Natural killer cell (primary cell): ENCODE measurements at regions not wholly inside any gene's neighbourhood (a gene's known extent, or its start where the extent isn't known, plus 50 kb on each side); places are given as distances from the start of the nearest gene placed in this dataset.

ENCODE experiments used
- ATAC-seq, 3 donors: fragments of 150-1000 bp in 2 of 3; fragments of 200-7000 bp in 1 of 3; cut with Tn5 transposase; 1 replicate in 1 of 3; 2 replicates in 2 of 3; pipeline ENCODE4 v1.10.0; 2021; ENCODE audit warnings: mild to moderate bottlenecking in 2 of 3, moderate library complexity in 2 of 3
- DNase-seq, 2 donors: peaks; one replicate each; pipeline versions ENCODE4 v3.0.0 to v3.0.0-alpha.2; 2013 to 2021; ENCODE audit warnings: mixed read lengths in 1 of 2
- H3K27ac ChIP-seq: one replicate; pipeline ENCODE4 v1.5.1; 2013; ENCODE audit warnings: mild to moderate bottlenecking, low read length
- H3K27me3 ChIP-seq: one replicate; pipeline ENCODE4 v1.6.1; 2013; ENCODE audit warnings: low read length; ENCODE audit not compliant: control insufficient read depth, insufficient read depth
- H3K36me3 ChIP-seq: one replicate; pipeline ENCODE4 v1.6.1; 2013; ENCODE audit warnings: low read length; ENCODE audit not compliant: control insufficient read depth, insufficient read depth
- H3K4me1 ChIP-seq: one replicate; pipeline ENCODE4 v1.6.1; 2013; ENCODE audit warnings: low read length; ENCODE audit not compliant: control insufficient read depth, insufficient read depth
- H3K4me3 ChIP-seq: one replicate; pipeline ENCODE4 v1.5.1; 2013; ENCODE audit warnings: low read length
- H3K9me3 ChIP-seq: one replicate; pipeline ENCODE4 v1.6.1; 2013; ENCODE audit warnings: low read length; ENCODE audit not compliant: control insufficient read depth, insufficient read depth
- H3K27ac Mint-ChIP-seq, 2 donors: one replicate each; pipeline ENCODE4 v1.8.0; 2022; ENCODE audit warnings: mild to moderate bottlenecking in 2 of 2, mixed read lengths in 2 of 2, moderate library complexity in 1 of 2
- H3K27me3 Mint-ChIP-seq, 2 donors: one replicate each; pipeline ENCODE4 v1.8.0; 2022; ENCODE audit warnings: low read depth in 2 of 2, mixed read lengths in 2 of 2
- H3K36me3 Mint-ChIP-seq: one replicate; pipeline ENCODE4 v1.8.0; 2022; ENCODE audit warnings: mixed read lengths
- H3K4me1 Mint-ChIP-seq, 2 donors: one replicate each; pipeline ENCODE4 v1.8.0; 2022; ENCODE audit warnings: mixed read lengths in 2 of 2
- H3K4me3 Mint-ChIP-seq: one replicate; pipeline ENCODE4 v1.8.0; 2022; ENCODE audit warnings: mild to moderate bottlenecking, moderate library complexity, mixed read lengths
- H3K9me3 Mint-ChIP-seq, 2 donors: one replicate each; pipeline ENCODE4 v1.8.0; 2022; ENCODE audit warnings: mixed read lengths in 2 of 2
- WGBS: methylation state at CpG from one replicate; pipeline ENCODE4 v1.1.7; 2013; ENCODE audit warnings: missing lambda C conversion rate; ENCODE audit not compliant: insufficient coverage; 5-methylcytosine and 5-hydroxymethylcytosine counted together
- intact Hi-C: fragments of 100-400 bp; cut with micrococcal nuclease; formaldehyde crosslinking; loops from one replicate; pipeline ENCODE4 v1.14.2; 2022
- TF ChIP-seq, protein P1 (sequence below): fragments of 200-600 bp; IDR thresholded peaks from one replicate; pipeline ENCODE4 v1.8.0; 2022; ENCODE audit warnings: antibody characterized with exemption

DNA sequence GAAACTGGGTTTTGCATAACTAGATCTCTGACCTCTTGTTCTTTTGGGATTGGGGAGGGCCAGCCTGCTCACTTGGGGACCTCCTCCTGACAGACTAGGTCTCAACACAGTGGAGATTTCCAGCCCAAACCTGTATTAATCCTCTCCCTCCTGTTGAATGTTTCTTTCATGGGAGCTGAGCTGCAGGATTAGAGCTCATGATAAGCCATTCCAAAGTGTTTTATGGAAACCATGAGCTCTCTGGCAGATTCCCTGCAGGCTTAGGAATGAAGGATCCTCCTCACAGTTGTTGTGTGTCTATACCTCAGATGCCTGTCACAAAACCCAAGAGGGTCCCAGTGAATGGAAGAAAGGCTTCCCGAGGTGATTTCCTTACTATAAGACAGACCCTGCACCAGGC, 248.4 kb upstream of the B3GAT1 start:
- no peaks in the 10 kb centered on the region for H3K9me3 Mint-ChIP-seq
- no peak overlapping the region for H3K27ac ChIP-seq
- no peak overlapping the region for H3K4me3 Mint-ChIP-seq
- 79% methylated on average over 1 of the region's 1 CpG for WGBS
- peaks cover 4% of the 10 kb centered on the region for H3K4me1 ChIP-seq
- no peaks in the 10 kb centered on the region for H3K36me3 Mint-ChIP-seq
- H3K27me3 ChIP-seq = no peaks in the 10 kb centered on the region
- TF ChIP-seq, protein P1, sequence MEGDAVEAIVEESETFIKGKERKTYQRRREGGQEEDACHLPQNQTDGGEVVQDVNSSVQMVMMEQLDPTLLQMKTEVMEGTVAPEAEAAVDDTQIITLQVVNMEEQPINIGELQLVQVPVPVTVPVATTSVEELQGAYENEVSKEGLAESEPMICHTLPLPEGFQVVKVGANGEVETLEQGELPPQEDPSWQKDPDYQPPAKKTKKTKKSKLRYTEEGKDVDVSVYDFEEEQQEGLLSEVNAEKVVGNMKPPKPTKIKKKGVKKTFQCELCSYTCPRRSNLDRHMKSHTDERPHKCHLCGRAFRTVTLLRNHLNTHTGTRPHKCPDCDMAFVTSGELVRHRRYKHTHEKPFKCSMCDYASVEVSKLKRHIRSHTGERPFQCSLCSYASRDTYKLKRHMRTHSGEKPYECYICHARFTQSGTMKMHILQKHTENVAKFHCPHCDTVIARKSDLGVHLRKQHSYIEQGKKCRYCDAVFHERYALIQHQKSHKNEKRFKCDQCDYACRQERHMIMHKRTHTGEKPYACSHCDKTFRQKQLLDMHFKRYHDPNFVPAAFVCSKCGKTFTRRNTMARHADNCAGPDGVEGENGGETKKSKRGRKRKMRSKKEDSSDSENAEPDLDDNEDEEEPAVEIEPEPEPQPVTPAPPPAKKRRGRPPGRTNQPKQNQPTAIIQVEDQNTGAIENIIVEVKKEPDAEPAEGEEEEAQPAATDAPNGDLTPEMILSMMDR = no peak
- H3K27ac Mint-ChIP-seq = no peak overlapping the region
- ATAC-seq = no peak
- H3K4me1 Mint-ChIP-seq = peaks cover 5 to 7% of the 10 kb centered on the region in 2 donors
- no peaks in the 10 kb centered on the region for H3K9me3 ChIP-seq
- no peak for DNase-seq
- H3K4me3 ChIP-seq = no peak overlapping the region
- H3K36me3 ChIP-seq = no peaks in the 10 kb centered on the region
- intact Hi-C loops = no loop called here
- peaks cover 0 to 3% of the 10 kb centered on the region in 2 donors for H3K27me3 Mint-ChIP-seq

DNA sequence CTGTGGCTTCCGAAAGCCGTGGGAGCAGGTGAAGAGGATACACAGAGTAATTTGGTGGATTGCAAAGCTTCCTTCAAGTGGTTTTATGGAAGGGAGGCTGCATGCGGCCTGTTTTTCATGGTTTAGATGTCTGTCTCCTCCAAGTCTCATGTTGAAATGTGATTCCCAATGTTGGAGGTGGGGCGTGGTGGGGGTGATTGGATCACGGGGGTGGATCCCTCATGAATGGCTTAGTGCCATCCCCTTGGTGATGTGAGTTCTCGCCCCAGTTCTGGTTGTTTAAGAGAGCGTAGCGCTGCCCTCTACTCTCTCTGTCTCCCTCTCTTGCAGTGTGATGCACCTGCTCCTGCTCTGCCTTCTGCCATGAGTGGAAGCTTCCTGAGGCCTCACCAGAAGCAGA, 247.8 kb upstream of the B3GAT1 start:
- Mint-ChIP-seq H3K27me3 (peaks cover 4 to 7% of the 10 kb centered on the region in 2 donors), H3K36me3 (no peaks in the 10 kb centered on the region), H3K9me3 (no peaks in the 10 kb centered on the region), H3K4me3 (no peak overlapping the region), H3K4me1 (peaks cover 5 to 7% of the 10 kb centered on the region in 2 donors), H3K27ac (no peak overlapping the region)
- ATAC-seq = no peak
- Histone ChIP-seq H3K27me3 (no peaks in the 10 kb centered on the region), H3K36me3 (no peaks in the 10 kb centered on the region), H3K4me1 (peaks cover 4% of the 10 kb centered on the region), H3K9me3 (no peaks in the 10 kb centered on the region), H3K27ac (no peak overlapping the region), H3K4me3 (no peak overlapping the region)
- intact Hi-C loops = loop anchor here (5.0 kb wide), 1 partner anchor 298 kb away; no protein-coding TSS in a partner anchor
- DNase-seq = no peak
- TF ChIP-seq, protein P1 = no peak
- WGBS = 92% methylated on average over 8 of the region's 8 CpGs

DNA sequence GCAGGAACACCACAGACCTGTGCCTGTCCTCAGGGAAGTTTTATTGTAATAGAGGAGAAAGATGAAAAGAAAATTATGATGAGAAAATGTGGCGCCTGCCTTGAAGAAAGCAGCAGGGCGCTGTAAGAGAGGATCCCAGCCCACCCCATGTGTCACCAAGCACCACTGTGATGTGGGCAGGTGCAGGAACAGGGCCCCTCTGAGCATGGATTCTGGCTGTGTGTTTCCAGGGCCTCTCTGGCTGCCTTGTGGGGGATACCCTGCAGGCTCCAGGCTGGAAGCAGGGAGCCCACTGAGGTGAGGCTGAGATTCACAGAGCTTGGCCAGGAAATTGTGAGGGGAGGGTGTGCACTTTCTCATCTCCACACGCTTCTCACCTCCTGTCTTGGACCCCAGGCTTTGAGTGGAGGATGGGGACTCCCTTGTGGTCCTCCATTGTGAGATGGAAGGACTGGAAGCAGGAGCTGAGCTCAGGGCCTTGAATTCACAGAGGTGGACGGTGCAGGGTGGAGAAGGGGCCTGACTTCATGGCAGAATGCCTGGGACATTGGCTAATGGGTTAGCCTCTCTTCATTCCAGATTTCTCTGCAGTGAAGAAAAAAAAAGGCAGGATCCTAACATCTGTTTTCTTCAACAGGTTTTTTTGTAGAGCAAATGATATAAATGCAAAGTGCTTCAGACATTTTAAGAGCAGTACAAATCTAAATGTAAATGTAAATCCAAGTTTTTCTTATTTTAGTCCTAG, 246.6 kb upstream of the B3GAT1 start:
- no peaks in the 10 kb centered on the region for H3K27me3 ChIP-seq
- H3K9me3 ChIP-seq = no peaks in the 10 kb centered on the region
- H3K4me3 ChIP-seq = no peak overlapping the region
- Mint-ChIP-seq H3K27ac (no peak overlapping the region), H3K4me1 (peaks cover 5 to 7% of the 10 kb centered on the region in 2 donors), H3K9me3 (no peaks in the 10 kb centered on the region), H3K27me3 (peaks cover 8 to 11% of the 10 kb centered on the region in 2 donors), H3K4me3 (no peak overlapping the region), H3K36me3 (no peaks in the 10 kb centered on the region)
- TF ChIP-seq, protein P1 = no peak
- WGBS = 83% methylated on average over 4 of the region's 4 CpGs
- DNase-seq (peak in 1 of 2 donors; percentile 10), ATAC-seq (no peak)
- no peaks in the 10 kb centered on the region for H3K36me3 ChIP-seq
- H3K27ac ChIP-seq = no peak overlapping the region
- peaks cover 4% of the 10 kb centered on the region for H3K4me1 ChIP-seq
- intact Hi-C loops = loop anchor here (5.0 kb wide), 1 partner anchor 296 kb away; no protein-coding TSS in a partner anchor

DNA sequence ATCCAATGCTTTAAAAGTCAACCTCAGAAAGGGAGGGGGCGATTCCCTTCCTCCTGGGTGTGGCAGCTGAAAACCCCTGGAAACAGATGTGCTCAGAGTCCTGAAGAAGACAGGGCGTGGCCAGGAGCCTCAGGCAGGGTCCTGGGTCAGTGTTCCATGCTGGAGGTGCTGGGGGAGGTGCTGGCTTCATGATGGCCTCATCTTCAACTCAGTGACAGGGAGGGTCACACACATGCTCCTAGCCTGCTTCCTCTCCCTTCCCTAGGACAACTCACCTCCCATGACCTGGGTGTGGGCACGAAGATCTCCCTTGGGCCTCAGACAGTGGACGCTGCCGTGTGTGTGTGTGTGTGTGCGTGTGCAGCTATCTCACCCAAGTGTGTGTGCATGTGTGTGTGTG, 245.6 kb upstream of the B3GAT1 start:
- Histone ChIP-seq H3K27me3 (no peaks in the 10 kb centered on the region), H3K9me3 (no peaks in the 10 kb centered on the region), H3K27ac (no peak overlapping the region), H3K4me3 (no peak overlapping the region), H3K36me3 (no peaks in the 10 kb centered on the region), H3K4me1 (peaks cover 4% of the 10 kb centered on the region)
- ATAC-seq (no peak), DNase-seq (peak in 1 of 2 donors; percentile 6)
- TF ChIP-seq, protein P1 = no peak
- 100% methylated on average over 1 of the region's 6 CpGs for WGBS
- Mint-ChIP-seq H3K4me1 (peaks cover 5 to 7% of the 10 kb centered on the region in 2 donors), H3K27me3 (peaks cover 17 to 20% of the 10 kb centered on the region in 2 donors), H3K4me3 (no peak overlapping the region), H3K27ac (no peak overlapping the region), H3K9me3 (no peaks in the 10 kb centered on the region), H3K36me3 (no peaks in the 10 kb centered on the region)
- intact Hi-C loops = loop anchor here (5.0 kb wide), 1 partner anchor 295 kb away; no protein-coding TSS in a partner anchor
